ENCODE measurements at regions not wholly inside any gene's neighbourhood (a gene's known extent, or its start where the extent isn't known, plus 50 kb on each side); places are given as distances from the start of the nearest gene placed in this dataset.

GRCh38 chrX:129108936-129109335, 414.4 kb downstream of the SMARCA1 start:
- DNase-seq (ENCODE audit: low read depth, low spot score) (no peak), FAIRE-seq (no peak)
- H3K36me3 ChIP-seq (ENCODE audit: control insufficient read depth in 2 of 2, extremely low read depth in 1 of 2, insufficient read depth in 2 of 2, low read length in 2 of 2) = no peaks in the 10 kb centered on the region
- H3K27me3 ChIP-seq (ENCODE audit: control insufficient read depth, extremely low read depth, insufficient read depth, low read length) = no peaks in the 10 kb centered on the region
- no peaks in the 10 kb centered on the region for H3K79me2 ChIP-seq (ENCODE audit: control insufficient read depth, insufficient read depth, low read length)
- H3K9ac ChIP-seq (ENCODE audit: control insufficient read depth, extremely low read depth, insufficient read depth, low read length) = no peak overlapping the region
- no peak overlapping the region for H3K27ac ChIP-seq (ENCODE audit: control insufficient read depth, insufficient read depth, low read length)
- H3K4me1 ChIP-seq (ENCODE audit: control insufficient read depth, extremely low read depth, insufficient read depth, low read length) = no peaks in the 10 kb centered on the region
- TF ChIP-seq EZH2 (IDR thresholded peaks at IDR 0.05; ENCODE audit: low read length) (no peak), CTCF (optimal IDR thresholded peaks at IDR 0.05 in 1 of 3, IDR thresholded peaks at IDR 0.05 in 1 of 3, conservative IDR thresholded peaks at IDR 0.05 in 1 of 3; ENCODE audit: extremely low read depth in 1 of 3, insufficient read depth in 2 of 3, low read length in 3 of 3) (no peak)
- H4K20me1 ChIP-seq (ENCODE audit: control insufficient read depth, extremely low read depth, insufficient read depth, low read length) = no peaks in the 10 kb centered on the region
- no peaks in the 10 kb centered on the region for H3K9me1 ChIP-seq (ENCODE audit: control insufficient read depth, extremely low read depth, insufficient read depth, low read length)
- no peak overlapping the region for H2AFZ ChIP-seq (ENCODE audit: control insufficient read depth, low read length)
- dilution Hi-C loops (cut with MboI; ENCODE audit: extremely low pct_ligation_motif_present, low sequenced_read_pairs) = no loop called here
- H3K9me3 ChIP-seq (ENCODE audit: control insufficient read depth, low read depth, low read length) = no peaks in the 10 kb centered on the region
- no peak overlapping the region for H3K4me3 ChIP-seq (ENCODE audit: control insufficient read depth in 2 of 3, extremely low read depth in 1 of 3, insufficient read depth in 2 of 3, low read depth in 1 of 3, low read length in 3 of 3)
- no peak overlapping the region for H3K4me2 ChIP-seq (ENCODE audit: control insufficient read depth, extremely low read depth, insufficient read depth, low read depth, low read length)

GRCh38 chrX:129099207-129099606, 424.1 kb downstream of the SMARCA1 start:
- no peaks in the 10 kb centered on the region for H4K20me1 ChIP-seq (ENCODE audit: control insufficient read depth, extremely low read depth, insufficient read depth, low read length)
- no peaks in the 10 kb centered on the region for H3K9me3 ChIP-seq (ENCODE audit: control insufficient read depth, low read depth, low read length)
- no peak overlapping the region for H2AFZ ChIP-seq (ENCODE audit: control insufficient read depth, low read length)
- TF ChIP-seq EZH2 (IDR thresholded peaks at IDR 0.05; ENCODE audit: low read length) (no peak), CTCF (optimal IDR thresholded peaks at IDR 0.05 in 1 of 3, IDR thresholded peaks at IDR 0.05 in 1 of 3, conservative IDR thresholded peaks at IDR 0.05 in 1 of 3; ENCODE audit: extremely low read depth in 1 of 3, insufficient read depth in 2 of 3, low read length in 3 of 3) (no peak)
- H3K79me2 ChIP-seq (ENCODE audit: control insufficient read depth, insufficient read depth, low read length) = no peaks in the 10 kb centered on the region
- no peak for FAIRE-seq
- DNase-seq (ENCODE audit: low read depth, low spot score) = no peak
- H3K4me2 ChIP-seq (ENCODE audit: control insufficient read depth, extremely low read depth, insufficient read depth, low read depth, low read length) = no peak overlapping the region
- H3K36me3 ChIP-seq (ENCODE audit: control insufficient read depth in 2 of 2, extremely low read depth in 1 of 2, insufficient read depth in 2 of 2, low read length in 2 of 2) = no peaks in the 10 kb centered on the region
- H3K4me3 ChIP-seq (ENCODE audit: control insufficient read depth in 2 of 3, extremely low read depth in 1 of 3, insufficient read depth in 2 of 3, low read depth in 1 of 3, low read length in 3 of 3) = no peak overlapping the region
- no peak overlapping the region for H3K27ac ChIP-seq (ENCODE audit: control insufficient read depth, insufficient read depth, low read length)
- no peaks in the 10 kb centered on the region for H3K9me1 ChIP-seq (ENCODE audit: control insufficient read depth, extremely low read depth, insufficient read depth, low read length)
- H3K27me3 ChIP-seq (ENCODE audit: control insufficient read depth, extremely low read depth, insufficient read depth, low read length) = no peaks in the 10 kb centered on the region
- H3K9ac ChIP-seq (ENCODE audit: control insufficient read depth, extremely low read depth, insufficient read depth, low read length) = no peak overlapping the region
- dilution Hi-C loops (cut with MboI; ENCODE audit: extremely low pct_ligation_motif_present, low sequenced_read_pairs) = no loop called here
- H3K4me1 ChIP-seq (ENCODE audit: control insufficient read depth, extremely low read depth, insufficient read depth, low read length) = no peaks in the 10 kb centered on the region

Data from keratinocyte (primary cell).